Panc1 (cell line): ENCODE measurements at regions not wholly inside any gene's neighbourhood (a gene's known extent, or its start where the extent isn't known, plus 50 kb on each side); places are given as distances from the start of the nearest gene placed in this dataset.

Experiments
- CTCF ChIP-seq: fragments of 450-650 bp; IDR thresholded peaks from 2 replicates; pipeline ENCODE4 v1.5.1; 2017; ENCODE audit warnings: mild to moderate bottlenecking
- POLR2AphosphoS5 ChIP-seq: IDR thresholded peaks from 2 replicates; pipeline ENCODE4 v1.6.1; 2012; ENCODE audit warnings: mild to moderate bottlenecking, low read depth, low read length, moderate library complexity
- REST ChIP-seq, 2 experiments: IDR thresholded peaks; 2 replicates each; pipeline ENCODE4 v1.6.1; 2011 to 2012; ENCODE audit warnings: low read depth in 2 of 2, control low read depth in 1 of 2, low read length in 1 of 2, mild to moderate bottlenecking in 1 of 2, moderate library complexity in 1 of 2; ENCODE audit not compliant: insufficient read depth in 1 of 2
- SIN3A ChIP-seq: IDR thresholded peaks from 2 replicates; pipeline ENCODE4 v1.6.1; 2012; ENCODE audit warnings: low read depth, mild to moderate bottlenecking, low read length, moderate library complexity, borderline replicate concordance; ENCODE audit not compliant: insufficient read depth
- TCF7L2 ChIP-seq: IDR thresholded peaks from 2 replicates; pipeline ENCODE4 v1.6.1; 2011; ENCODE audit warnings: mild to moderate bottlenecking, low read depth, low read length, inconsistent platforms

GRCh38 chr14:98886982-98887381 is 385.0 kb downstream of the BCL11B start:
- TF ChIP-seq CTCF (no peak), POLR2AphosphoS5 (no peak), SIN3A (no peak), REST (IDR thresholded peaks at IDR 0.05; ENCODE audit: insufficient read depth in 1 of 2, low read depth in 2 of 2, low read length in 1 of 2) (no peak), TCF7L2 (no peak)
